IMR-90 (cell line): ENCODE measurements at regions not wholly inside any gene's neighbourhood (a gene's known extent, or its start where the extent isn't known, plus 50 kb on each side); places are given as distances from the start of the nearest gene placed in this dataset.

Experiments
- ATAC-seq: fragments of 200-7000 bp; cut with Tn5 transposase; 2 replicates; pipeline ENCODE4 v1.9.1; 2020; ENCODE audit warnings: low read depth, mild to moderate bottlenecking, moderate library complexity
- BruUV-seq: library from RNA; stranded (reverse); fragments of 400-500 nt; replicated peaks from 2 replicates; lab custom pipeline; 2021; lab: Mats Ljungman, UMichigan
- CTCF ChIA-PET: fragments of 300-600 bp; formaldehyde crosslinking; extraction: SDS; loops from one replicate; lab custom pipeline; 2021; ENCODE audit warnings: antibody characterized with exemption; lab: Yijun Ruan, JAX
- POLR2A ChIA-PET: fragments of 300-600 bp; sonication (Branson Sonifier 250); formaldehyde crosslinking; loops from one replicate; lab custom pipeline; 2022; ENCODE audit warnings: antibody characterized with exemption; ENCODE audit not compliant: unreplicated experiment; lab: Charles Lee
- DNase-seq: peaks from one replicate; pipeline ENCODE4 v3.0.0; 2013
- H2AFZ ChIP-seq: replicated peaks from 2 replicates; pipeline ENCODE3; 2013; ENCODE audit warnings: low read length, mild to moderate bottlenecking; ENCODE audit not compliant: poor library complexity
- H2AK5ac ChIP-seq: 2 replicates; pipeline ENCODE4 v1.6.1; 2013; ENCODE audit warnings: low read depth, low read length, inconsistent platforms
- H2AK9ac ChIP-seq: replicated peaks from 2 replicates; pipeline ENCODE3; 2013; ENCODE audit warnings: mild to moderate bottlenecking, low read depth, low read length, moderate library complexity; ENCODE audit not compliant: poor library complexity
- H2BK120ac ChIP-seq: 2 replicates; pipeline ENCODE4 v1.6.1; 2013; ENCODE audit warnings: low read depth, low read length, inconsistent platforms
- H2BK15ac ChIP-seq: 3 replicates; pipeline ENCODE4 v1.6.1; 2013; ENCODE audit warnings: low read depth, low read length, inconsistent platforms
- H2BK20ac ChIP-seq: 2 replicates; pipeline ENCODE4 v1.6.1; 2013; ENCODE audit warnings: low read depth, mild to moderate bottlenecking, inconsistent platforms, low read length, moderate library complexity
- H2BK5ac ChIP-seq: 2 replicates; pipeline ENCODE4 v1.6.1; 2013; ENCODE audit warnings: mild to moderate bottlenecking, low read depth, low read length, inconsistent platforms; ENCODE audit not compliant: poor library complexity, severe bottlenecking
- H3K14ac ChIP-seq: replicated peaks from 2 replicates; pipeline ENCODE4 v1.6.1; 2013; ENCODE audit warnings: low read depth, low read length, inconsistent platforms
- H3K18ac ChIP-seq: 2 replicates; pipeline ENCODE4 v1.6.1; 2013; ENCODE audit warnings: low read depth, low read length, control low read depth
- H3K23ac ChIP-seq: 2 replicates; pipeline ENCODE4 v1.6.1; 2013; ENCODE audit warnings: low read depth, low read length, inconsistent platforms
- H3K27ac ChIP-seq: 2 replicates; pipeline ENCODE4 v1.5.1; 2013; ENCODE audit warnings: mild to moderate bottlenecking, control low read depth, low read length; ENCODE audit not compliant: insufficient read depth
- H3K27me3 ChIP-seq: 2 replicates; pipeline ENCODE4 v1.6.1; 2013; ENCODE audit warnings: low read length; ENCODE audit not compliant: control insufficient read depth, insufficient read depth
- H3K36me3 ChIP-seq: 2 replicates; pipeline ENCODE4 v1.6.1; 2013; ENCODE audit warnings: low read length, mixed read lengths; ENCODE audit not compliant: control insufficient read depth, insufficient read depth
- H3K4ac ChIP-seq: 2 replicates; pipeline ENCODE4 v1.6.1; 2013; ENCODE audit warnings: low read depth, low read length, inconsistent platforms
- H3K4me1 ChIP-seq: 2 replicates; pipeline ENCODE4 v1.6.1; 2013; ENCODE audit warnings: low read length, mixed read lengths; ENCODE audit not compliant: control insufficient read depth, insufficient read depth
- H3K4me2 ChIP-seq: 2 replicates; pipeline ENCODE4 v1.6.1; 2013; ENCODE audit warnings: low read depth, mild to moderate bottlenecking, control low read depth, low read length, moderate library complexity
- H3K4me3 ChIP-seq: 2 replicates; pipeline ENCODE4 v1.5.1; 2013; ENCODE audit warnings: low read depth, mild to moderate bottlenecking, control low read depth, low read length, moderate library complexity; ENCODE audit not compliant: insufficient read depth
- H3K56ac ChIP-seq: 2 replicates; pipeline ENCODE4 v1.6.1; 2013; ENCODE audit warnings: low read length, inconsistent platforms; ENCODE audit not compliant: insufficient read depth; ENCODE audit errors: extremely low read depth
- H3K79me1 ChIP-seq, 2 experiments: 2 replicates each; pipeline ENCODE4 v1.6.1; 2013; ENCODE audit warnings: low read length in 2 of 2, inconsistent platforms in 1 of 2, low read depth in 1 of 2
- H3K9ac ChIP-seq: 2 replicates; pipeline ENCODE4 v1.6.1; 2013; ENCODE audit warnings: low read depth, low read length, control low read depth
- H3K9me1 ChIP-seq: 2 replicates; pipeline ENCODE4 v1.6.1; 2013; ENCODE audit warnings: low read length, inconsistent platforms; ENCODE audit not compliant: insufficient read depth
- H3K9me3 ChIP-seq: 2 replicates; pipeline ENCODE4 v1.6.1; 2013; ENCODE audit warnings: low read length; ENCODE audit not compliant: control insufficient read depth, insufficient read depth
- H4K20me1 ChIP-seq: 2 replicates; pipeline ENCODE4 v1.6.1; 2013; ENCODE audit warnings: low read length, inconsistent platforms; ENCODE audit not compliant: insufficient read depth
- H4K5ac ChIP-seq: 2 replicates; pipeline ENCODE4 v1.6.1; 2013; ENCODE audit warnings: mild to moderate bottlenecking, low read depth, low read length, control low read depth
- H4K8ac ChIP-seq, 2 experiments: 2 replicates each; pipeline ENCODE4 v1.6.1; 2013; ENCODE audit warnings: low read depth in 2 of 2, low read length in 2 of 2, control low read depth in 1 of 2, inconsistent platforms in 1 of 2
- H4K91ac ChIP-seq: 2 replicates; pipeline ENCODE4 v1.6.1; 2013; ENCODE audit warnings: low read depth, low read length, inconsistent platforms; ENCODE audit not compliant: insufficient read depth
- BHLHE40 ChIP-seq: fragments of 150-350 bp; IDR thresholded peaks from 2 replicates; pipeline ENCODE4 v1.6.1; 2016; ENCODE audit warnings: mild to moderate bottlenecking, low read depth, low read length
- CEBPB ChIP-seq: IDR thresholded peaks from 2 replicates; pipeline ENCODE4 v1.6.1; 2012; ENCODE audit warnings: low read depth, low read length, improper control_type of control experiment
- CHD1 ChIP-seq: IDR thresholded peaks from 2 replicates; pipeline ENCODE4 v1.6.1; 2012; ENCODE audit warnings: low read depth, low read length, improper control_type of control experiment
- CTCF ChIP-seq: conservative IDR thresholded peaks from 2 replicates; pipeline ENCODE4 v1.5.1; 2012; ENCODE audit warnings: mild to moderate bottlenecking, low read depth, low read length, improper control_type of control experiment
- ELK1 ChIP-seq: fragments of 150-350 bp; IDR thresholded peaks from 2 replicates; pipeline ENCODE4 v1.6.1; 2016; ENCODE audit warnings: low read depth, mild to moderate bottlenecking, low read length, moderate library complexity, borderline replicate concordance
- FOS ChIP-seq: fragments of 150-350 bp; IDR thresholded peaks from 2 replicates; pipeline ENCODE4 v1.6.1; 2016; ENCODE audit warnings: low read depth, low read length
- MAFK ChIP-seq: IDR thresholded peaks from 2 replicates; pipeline ENCODE4 v1.6.1; 2012; ENCODE audit warnings: low read depth, low read length, improper control_type of control experiment
- MAZ ChIP-seq: IDR thresholded peaks from 2 replicates; pipeline ENCODE4 v1.6.1; 2012; ENCODE audit warnings: low read depth, mild to moderate bottlenecking, low read length, improper control_type of control experiment, moderate library complexity, borderline replicate concordance
- MXI1 ChIP-seq: IDR thresholded peaks from 2 replicates; pipeline ENCODE4 v1.6.1; 2012; ENCODE audit warnings: low read depth, mild to moderate bottlenecking, low read length, moderate library complexity, borderline replicate concordance
- NFE2L2 ChIP-seq: fragments of 150-350 bp; IDR thresholded peaks from 2 replicates; pipeline ENCODE4 v1.6.1; 2016; ENCODE audit warnings: low read depth, mild to moderate bottlenecking, low read length
- RCOR1 ChIP-seq: IDR thresholded peaks from 2 replicates; pipeline ENCODE4 v1.6.1; 2012; ENCODE audit warnings: mild to moderate bottlenecking, low read length, improper control_type of control experiment; ENCODE audit not compliant: insufficient replicate concordance
- RFX5 ChIP-seq: IDR thresholded peaks from 2 replicates; pipeline ENCODE4 v1.8.0; 2012; ENCODE audit warnings: low read depth, mild to moderate bottlenecking, low read length, moderate library complexity
- SMC3 ChIP-seq: fragments of 150-350 bp; IDR thresholded peaks from 2 replicates; pipeline ENCODE4 v1.6.1; 2016; ENCODE audit warnings: low read depth, mild to moderate bottlenecking, antibody characterized with exemption, low read length, moderate library complexity
- USF2 ChIP-seq: fragments of 150-350 bp; IDR thresholded peaks from 2 replicates; pipeline ENCODE4 v1.6.1; 2017; ENCODE audit warnings: mild to moderate bottlenecking, antibody characterized with exemption, low read length, low read depth
- WGBS, 2 experiments: methylation state at CpG; one replicate each; pipeline versions ENCODE4 v1.1.5 to v1.1.7; 2013; ENCODE audit warnings: missing lambda C conversion rate in 2 of 2; ENCODE audit not compliant: insufficient read length in 1 of 2; ENCODE audit errors: extremely low coverage in 2 of 2; 5-methylcytosine and 5-hydroxymethylcytosine counted together
- dilution Hi-C: fragments of 300-500 bp; cut with HindIII; formaldehyde crosslinking; loops from one replicate; pipeline ENCODE4 v1.14.3; 2018; ENCODE audit warnings: low sequenced_read_pairs; ENCODE audit not compliant: unreplicated experiment
- in situ Hi-C: fragments of 300-500 bp; cut with MboI; formaldehyde crosslinking; loops from 3 replicates; pipeline ENCODE4 v1.14.3; 2019; ENCODE audit warnings: low sequenced_read_pairs, inconsistent platforms, mixed read lengths
- intact Hi-C: fragments of 100-400 bp; cut with micrococcal nuclease; formaldehyde crosslinking; loops from 2 replicates; pipeline ENCODE4 v1.10.0; 2022

GRCh38 chr10:3911713-3912442, 126.9 kb upstream of the KLF6 start:
- dilution Hi-C loops, result no loop called here
- H3K4me3 ChIP-seq, result no peak overlapping the region
- H2AK5ac ChIP-seq, result no peak overlapping the region
- no peak overlapping the region for H3K56ac ChIP-seq
- no peak overlapping the region; the same call in 1 of the 2 replicates for H4K91ac ChIP-seq
- 0 out of 2 replicates have a peak overlapping the region, but pooled peaks have one; percentile 12 for H3K23ac ChIP-seq
- CTCF ChIA-PET, result interaction anchor here (0.5 kb wide), 1 partner anchor 248 kb away, joined by 5 read pairs; no protein-coding TSS in a partner anchor
- peak overlapping the region; percentile 2; the same call in 1 of the 2 replicates for H3K14ac ChIP-seq
- H3K79me1 ChIP-seq, result no peaks in the 10 kb centered on the region
- no peak overlapping the region for H2BK5ac ChIP-seq
- no peak overlapping the region for H3K9ac ChIP-seq
- peak; percentile 44 for ATAC-seq
- H2AK9ac ChIP-seq, result no peak overlapping the region
- no peaks in the 10 kb centered on the region for H4K20me1 ChIP-seq
- BruUV-seq, result no TSS peak
- no peaks in the 10 kb centered on the region for H3K27me3 ChIP-seq
- no peaks in the 10 kb centered on the region for H3K9me3 ChIP-seq
- intact Hi-C loops, result no loop called here
- peak overlapping the region; percentile 72 for H3K18ac ChIP-seq
- peak overlapping the region; percentile 42; the same call in 1 of the 2 replicates for H2BK20ac ChIP-seq
- H3K4ac ChIP-seq, result peak overlapping the region; percentile 40; the same call in 1 of the 2 replicates
- peaks cover 5% of the 10 kb centered on the region for H3K9me1 ChIP-seq
- no CpG with 5 or more reads among the region's 13 CpGs for WGBS, 2 experiments
- 0 out of 2 replicates have a peak overlapping the region, but pooled peaks have one; percentile 55 for H2BK120ac ChIP-seq
- no peaks in the 10 kb centered on the region for H3K36me3 ChIP-seq
- in situ Hi-C loops, result loop anchor here (25.0 kb wide), 1 partner anchor 850 kb away; no protein-coding TSS in a partner anchor
- H3K27ac ChIP-seq, result no peak overlapping the region
- DNase-seq, result peak; percentile 31
- H3K4me2 ChIP-seq, result no peak overlapping the region
- H2BK15ac ChIP-seq, result peak overlapping the region; percentile 48; the same call in 2 of the 3 replicates
- POLR2A ChIA-PET, result interaction anchor here (0.6 kb wide), 1 partner anchor 130 kb away, joined by 3 read pairs; no protein-coding TSS in a partner anchor
- H2AFZ ChIP-seq, result peak overlapping the region; percentile 11
- peaks cover 10% of the 10 kb centered on the region for H3K4me1 ChIP-seq
- peak overlapping the region; percentile 82 for H4K5ac ChIP-seq
- no peak overlapping the region; a peak in 1 of 4 replicates for H4K8ac ChIP-seq
- no peak for TF ChIP-seq MAFK
- TF ChIP-seq RCOR1, result no peak
- no peak for TF ChIP-seq SMC3
- no peak for TF ChIP-seq MAZ
- no peak for TF ChIP-seq CTCF
- TF ChIP-seq CHD1, result no peak
- TF ChIP-seq BHLHE40, result no peak
- TF ChIP-seq FOS, result no peak
- TF ChIP-seq NFE2L2, result no peak
- no peak for TF ChIP-seq USF2
- TF ChIP-seq CEBPB, result no peak
- no peak for TF ChIP-seq ELK1
- no peak for TF ChIP-seq RFX5
- TF ChIP-seq MXI1, result no peak
